ENCODE measurements at regions not wholly inside any gene's neighbourhood (a gene's known extent, or its start where the extent isn't known, plus 50 kb on each side); places are given as distances from the start of the nearest gene placed in this dataset.
A peak's percentile ranks its signal among the peaks of the same experiment; 100 is the strongest.

GRCh38 chr18:30245766-30246455 lies 796.6 kb downstream of the DSC3 start:
- DNase-seq (ENCODE audit: low spot score) = no peak
- no peak for TF ChIP-seq CTCF (IDR thresholded peaks at IDR 0.05)
- no peaks in the 10 kb centered on the region for H3K36me3 Mint-ChIP-seq (ENCODE audit: low read depth)
- H3K4me3 Mint-ChIP-seq (ENCODE audit: unreplicated experiment) = no peak overlapping the region
- peaks cover under 1% of the 10 kb centered on the region for H3K27me3 Mint-ChIP-seq (ENCODE audit: low read depth)
- H3K9me3 Mint-ChIP-seq (ENCODE audit: low read depth) = peaks cover 3% of the 10 kb centered on the region
- H3K4me1 Mint-ChIP-seq (ENCODE audit: low read depth) = peaks cover 6% of the 10 kb centered on the region
- no peak overlapping the region for H3K27ac Mint-ChIP-seq (ENCODE audit: unreplicated experiment)

- Mint-ChIP-seq H3K4me3 (ENCODE audit: unreplicated experiment) (no peak overlapping the region), H3K4me1 (ENCODE audit: low read depth) (no peaks in the 10 kb centered on the region), H3K36me3 (ENCODE audit: low read depth) (peaks cover 1% of the 10 kb centered on the region), H3K27me3 (ENCODE audit: low read depth) (peaks cover 14% of the 10 kb centered on the region), H3K9me3 (ENCODE audit: low read depth) (no peaks in the 10 kb centered on the region), H3K27ac (ENCODE audit: unreplicated experiment) (no peak overlapping the region)
- DNase-seq (ENCODE audit: low spot score) = no peak
- TF ChIP-seq CTCF (IDR thresholded peaks at IDR 0.05) = no peak
Measured at GRCh38 chr18:30234755-30235154, 807.8 kb downstream of the DSC3 start.

DNA sequence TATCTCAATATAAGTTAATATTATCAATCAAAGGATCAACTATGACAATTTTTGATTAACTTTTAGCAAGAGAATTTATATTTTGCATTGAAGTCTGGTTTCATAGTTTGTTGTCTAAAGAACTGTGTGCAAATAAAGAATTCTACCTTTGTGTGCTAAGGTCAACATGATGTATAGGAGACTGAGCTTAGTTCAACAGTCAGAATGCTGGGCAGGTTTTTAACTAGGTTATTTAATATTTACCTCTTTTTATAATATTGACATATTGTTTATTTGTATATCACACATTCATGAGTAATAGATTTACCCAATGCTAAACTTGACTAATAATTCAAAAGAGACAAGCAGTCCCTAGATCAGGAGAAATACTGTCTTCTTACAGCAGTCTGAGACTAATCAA lies 831.4 kb downstream of the DSC3 start:
- Mint-ChIP-seq H3K9me3 (ENCODE audit: low read depth) (no peaks in the 10 kb centered on the region), H3K4me1 (ENCODE audit: low read depth) (no peaks in the 10 kb centered on the region), H3K36me3 (ENCODE audit: low read depth) (no peaks in the 10 kb centered on the region), H3K4me3 (ENCODE audit: unreplicated experiment) (no peak overlapping the region), H3K27ac (ENCODE audit: unreplicated experiment) (no peak overlapping the region), H3K27me3 (ENCODE audit: low read depth) (peaks cover 16% of the 10 kb centered on the region)
- TF ChIP-seq CTCF (IDR thresholded peaks at IDR 0.05) = no peak
- no peak for DNase-seq (ENCODE audit: low spot score)

- Mint-ChIP-seq H3K9me3 (ENCODE audit: low read depth) (no peaks in the 10 kb centered on the region), H3K4me3 (ENCODE audit: unreplicated experiment) (no peak overlapping the region), H3K36me3 (ENCODE audit: low read depth) (no peaks in the 10 kb centered on the region), H3K27ac (ENCODE audit: unreplicated experiment) (peak overlapping the region; percentile 49), H3K27me3 (ENCODE audit: low read depth) (peaks cover 16% of the 10 kb centered on the region), H3K4me1 (ENCODE audit: low read depth) (no peaks in the 10 kb centered on the region)
- no peak for DNase-seq (ENCODE audit: low spot score)
- TF ChIP-seq CTCF (IDR thresholded peaks at IDR 0.05) = no peak
Measured at GRCh38 chr18:30208546-30208945, 834.0 kb downstream of the DSC3 start.

DNA sequence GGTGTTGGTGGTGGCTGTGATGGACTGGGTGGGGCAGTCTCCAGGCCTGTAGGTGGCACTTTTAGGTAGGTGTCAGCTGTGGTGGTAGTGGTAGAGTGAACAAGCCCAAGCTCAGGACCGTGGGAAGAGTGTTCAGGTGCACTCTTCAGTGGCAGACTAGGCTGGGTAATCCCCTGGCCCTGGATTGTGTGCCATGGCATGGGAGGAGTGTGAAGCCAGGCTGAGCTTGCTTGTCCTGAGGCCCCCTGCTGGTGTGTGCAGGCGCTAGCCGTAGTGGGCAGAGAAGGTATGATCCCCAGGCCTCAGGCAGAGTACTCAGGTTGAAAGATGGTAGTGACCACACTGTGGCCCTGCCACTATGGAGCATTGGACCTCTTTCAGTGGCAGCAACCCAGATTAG lies 850.3 kb downstream of the DSC3 start:
- Mint-ChIP-seq H3K27ac (ENCODE audit: unreplicated experiment) (no peak overlapping the region), H3K9me3 (ENCODE audit: low read depth) (peaks cover 38% of the 10 kb centered on the region), H3K27me3 (ENCODE audit: low read depth) (no peaks in the 10 kb centered on the region), H3K4me1 (ENCODE audit: low read depth) (no peaks in the 10 kb centered on the region), H3K4me3 (ENCODE audit: unreplicated experiment) (no peak overlapping the region), H3K36me3 (ENCODE audit: low read depth) (peaks cover 7% of the 10 kb centered on the region)
- DNase-seq (ENCODE audit: low spot score) = no peak
- TF ChIP-seq CTCF (IDR thresholded peaks at IDR 0.05) = no peak
